Esophagus mucosa (tissue), 1 donor: ENCODE measurements at regions not wholly inside any gene's neighbourhood (a gene's known extent, or its start where the extent isn't known, plus 50 kb on each side); places are given as distances from the start of the nearest gene placed in this dataset.
A peak's percentile ranks its signal among the peaks of the same experiment; 100 is the strongest.
"Not testable (repeated sequence)": the region's sequence is repeated elsewhere in the genome, so short reads cannot be mapped to it uniquely, and the experiment has no call there.

Experiments
- ATAC-seq: fragments of 200-7000 bp; cut with Tn5 transposase; one replicate; pipeline ENCODE4 v1.9.1; 2020
- donor health status: DM: yes; HTN: yes; CAD: no.

DNA sequence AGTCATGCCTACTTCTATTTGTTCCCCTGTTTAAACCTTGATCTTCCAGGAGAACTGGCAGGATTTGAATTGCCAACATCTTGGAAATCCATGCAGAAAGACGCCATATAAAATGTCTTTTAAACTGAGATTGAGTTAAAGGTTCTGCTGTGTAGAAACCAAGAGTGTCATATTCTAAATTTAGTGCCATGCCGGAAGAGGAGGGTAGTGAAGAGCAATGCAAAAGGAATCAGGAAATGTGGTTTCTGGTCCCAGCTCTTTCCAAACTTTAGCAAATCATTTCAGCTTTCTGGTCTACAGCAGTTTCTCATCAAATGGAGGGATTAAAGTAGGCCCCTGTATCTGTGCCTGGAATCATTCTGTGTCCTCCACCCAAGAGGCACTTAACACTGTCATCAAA lies 85.7 kb downstream of the BTG1 start:
- no peak for ATAC-seq

DNA sequence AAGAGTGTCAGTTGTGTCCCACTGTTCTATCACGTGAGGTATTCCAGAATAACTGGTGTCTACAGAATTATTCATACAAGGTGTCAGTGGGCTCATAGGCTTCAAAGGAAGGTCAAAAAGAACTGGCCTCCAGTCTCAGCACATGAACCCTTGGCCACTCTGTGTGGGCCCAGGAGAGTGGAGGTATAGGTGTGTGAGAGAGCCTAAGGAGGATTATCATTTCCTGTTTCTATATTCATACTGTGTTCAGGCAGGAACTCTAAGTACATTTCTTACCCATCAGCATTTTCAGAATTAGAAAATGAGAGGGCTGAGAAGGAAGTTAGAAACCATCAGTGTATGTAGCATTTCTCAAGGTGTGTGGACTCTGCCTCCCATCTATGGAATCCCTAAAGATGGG lies 87.0 kb downstream of the BTG1 start:
- no peak for ATAC-seq

DNA sequence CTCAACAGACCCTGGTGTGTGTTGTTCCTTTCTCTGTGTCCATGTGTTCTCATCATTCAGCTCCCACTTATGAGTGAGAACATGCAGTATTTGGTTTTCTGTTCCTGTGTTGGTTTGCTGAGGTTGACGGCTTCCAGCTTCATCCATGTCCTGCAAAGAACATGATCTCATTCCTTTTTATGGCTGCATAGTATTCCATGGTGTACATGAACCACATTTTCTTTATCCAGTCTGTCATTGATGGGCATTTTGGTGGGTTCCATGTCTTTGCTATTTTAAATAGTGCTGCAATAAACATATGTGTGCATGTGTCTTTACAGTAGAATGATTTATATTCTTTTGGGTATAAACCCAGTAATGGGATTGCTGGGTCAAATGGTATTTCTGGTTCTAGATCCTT lies 88.9 kb downstream of the BTG1 start:
- ATAC-seq = not testable (repeated sequence)

DNA sequence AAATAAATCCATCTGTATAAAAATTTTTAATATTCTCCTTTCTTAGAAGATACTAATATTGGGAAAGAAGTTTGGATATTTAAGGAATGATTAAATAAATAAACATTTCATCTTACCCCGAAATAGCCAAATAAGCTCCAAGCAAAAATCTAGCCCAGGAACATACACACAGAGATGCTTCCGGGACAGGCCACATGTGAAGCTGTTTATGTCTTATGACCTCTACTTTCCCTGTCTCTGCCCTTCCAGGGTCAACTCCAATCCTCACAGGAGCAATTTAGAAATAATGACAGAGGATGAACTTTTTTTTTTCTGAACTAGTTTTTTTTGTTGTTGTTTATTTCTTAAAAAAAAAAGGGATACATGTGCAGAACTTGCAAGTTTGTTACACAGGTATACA lies 89.4 kb downstream of the BTG1 start:
- no peak for ATAC-seq

DNA sequence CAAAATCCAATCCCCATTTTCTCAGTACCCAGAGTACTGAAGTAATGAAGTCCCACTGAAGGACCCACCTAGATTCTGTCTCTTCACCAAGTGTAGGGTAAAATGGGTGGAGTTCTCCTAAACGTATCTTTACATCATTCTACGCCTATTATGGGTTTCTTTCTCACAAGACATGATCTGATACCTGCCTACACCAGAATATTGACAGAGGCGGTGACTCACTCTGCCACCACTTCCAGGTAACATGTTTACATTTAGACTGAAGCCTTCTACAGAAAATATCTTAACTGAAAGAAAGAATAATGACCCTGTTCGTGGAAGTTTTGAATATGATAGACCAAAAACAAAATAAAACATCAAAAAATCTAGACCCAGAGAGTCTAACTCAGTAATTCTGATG lies 89.8 kb downstream of the BTG1 start:
- peak; percentile 68 for ATAC-seq

DNA sequence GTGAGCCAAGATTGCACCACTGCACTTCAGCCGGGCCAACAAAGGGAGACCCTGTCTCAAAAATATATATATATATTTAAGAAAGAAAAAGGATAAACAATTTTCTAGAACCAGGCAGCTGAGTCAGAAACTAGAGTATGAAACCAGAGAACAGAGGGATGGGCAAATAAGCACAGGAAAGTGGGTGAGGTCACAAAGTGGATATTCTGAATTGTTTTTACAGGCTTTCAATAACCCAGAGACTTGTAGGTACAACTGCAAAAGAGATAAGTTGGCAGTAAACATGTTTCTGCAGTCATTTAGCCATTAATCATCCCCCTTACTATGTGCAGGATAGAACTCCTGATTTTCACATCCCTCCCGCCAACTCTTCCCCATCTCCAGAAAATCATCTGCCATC lies 94.2 kb downstream of the BTG1 start:
- ATAC-seq = no peak

DNA sequence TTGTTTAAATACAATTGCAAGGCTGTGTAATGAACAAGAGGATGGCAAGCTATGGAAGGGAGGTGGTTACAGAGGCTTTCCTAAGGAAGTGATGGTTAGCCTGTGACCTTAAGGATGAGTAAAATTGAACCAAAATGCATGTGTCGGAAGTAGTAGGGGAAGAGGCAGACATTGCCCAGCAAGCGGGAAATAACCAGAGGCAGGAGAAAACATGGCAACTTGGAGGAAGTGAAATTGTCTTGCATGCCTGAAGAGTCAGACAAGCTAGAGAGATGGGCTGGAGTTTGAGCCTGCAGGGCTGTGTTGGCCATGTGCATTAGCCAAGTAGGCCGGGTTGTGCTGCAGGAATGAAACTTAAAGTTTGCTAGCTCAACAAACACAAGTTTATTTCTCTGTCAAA lies 96.2 kb downstream of the BTG1 start:
- ATAC-seq = no peak

DNA sequence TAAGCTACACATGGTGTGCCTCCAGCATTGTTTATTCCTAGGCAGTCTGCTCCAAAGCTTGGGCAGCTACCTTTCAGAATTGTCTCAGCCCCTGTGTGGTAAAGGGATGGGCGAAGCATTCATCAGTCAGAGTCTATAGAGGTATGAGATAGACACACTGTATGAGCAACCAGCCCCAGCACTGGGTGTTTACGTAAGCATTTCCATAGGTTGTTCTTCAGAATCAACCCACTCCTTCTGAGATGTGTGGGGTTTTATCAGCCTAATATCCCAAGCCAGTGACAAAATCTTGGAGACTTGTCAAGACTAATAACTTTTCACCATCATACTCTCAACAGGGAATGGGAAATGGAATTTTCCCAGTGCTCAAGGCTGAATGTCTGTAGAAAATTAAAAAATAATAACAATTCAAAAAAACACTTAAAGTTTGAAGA lies 98.2 kb downstream of the BTG1 start:
- no peak for ATAC-seq

DNA sequence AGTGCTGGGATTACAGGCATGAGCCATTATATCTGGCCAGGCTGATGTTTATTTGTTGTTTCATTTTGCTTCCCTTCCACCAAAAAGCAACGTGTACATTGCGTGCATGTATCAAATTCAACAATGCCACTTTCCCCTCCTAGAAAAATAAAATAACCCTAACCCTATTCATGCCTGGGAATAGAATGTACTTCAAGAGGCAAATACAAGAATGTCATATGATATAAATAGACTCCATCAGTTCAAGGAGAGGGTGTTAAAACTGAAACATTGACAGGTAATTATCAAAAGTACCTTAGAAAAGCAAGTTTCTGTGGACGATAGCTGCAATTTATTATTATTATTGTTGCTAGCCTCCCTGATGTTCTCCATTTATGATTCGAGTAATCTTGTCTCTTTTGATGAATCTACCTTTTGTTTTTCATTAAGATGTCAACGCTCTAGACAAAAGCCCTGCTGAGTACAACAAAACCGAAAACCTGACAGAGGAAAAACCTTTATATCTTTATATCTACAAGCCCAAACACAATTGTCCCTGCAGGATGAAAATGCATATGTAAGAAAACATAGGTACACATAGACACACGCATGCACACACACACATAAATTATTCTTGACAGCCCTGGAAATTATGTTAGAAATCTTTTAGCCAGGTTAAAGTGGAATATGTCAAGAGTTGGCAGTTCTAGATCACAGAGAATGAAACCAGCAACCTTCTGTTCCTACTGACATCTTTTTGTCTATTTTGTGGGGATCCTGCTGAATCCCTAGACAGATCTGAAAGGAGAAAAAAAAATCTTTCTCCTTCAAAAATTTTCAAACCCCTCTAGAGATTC lies 98.9 kb downstream of the BTG1 start:
- no peak for ATAC-seq

DNA sequence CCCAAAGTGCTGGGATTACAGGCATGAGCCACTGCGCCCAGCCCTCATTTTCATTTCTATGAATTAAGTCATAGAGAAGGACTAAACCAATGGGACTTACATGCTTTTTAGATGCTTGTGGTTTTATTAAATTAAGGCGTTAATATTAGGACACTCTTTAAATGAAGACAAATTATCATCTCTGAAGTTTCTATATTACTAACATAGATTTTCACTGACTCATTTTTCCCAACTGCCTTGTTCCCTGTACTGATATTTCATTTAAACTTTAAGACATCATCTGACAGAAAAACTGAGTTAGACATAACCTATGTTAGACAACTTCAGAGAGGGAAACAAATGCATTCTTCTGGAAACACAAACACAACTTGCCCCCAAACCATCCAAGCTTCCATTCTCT lies 99.8 kb downstream of the BTG1 start:
- ATAC-seq = no peak

DNA sequence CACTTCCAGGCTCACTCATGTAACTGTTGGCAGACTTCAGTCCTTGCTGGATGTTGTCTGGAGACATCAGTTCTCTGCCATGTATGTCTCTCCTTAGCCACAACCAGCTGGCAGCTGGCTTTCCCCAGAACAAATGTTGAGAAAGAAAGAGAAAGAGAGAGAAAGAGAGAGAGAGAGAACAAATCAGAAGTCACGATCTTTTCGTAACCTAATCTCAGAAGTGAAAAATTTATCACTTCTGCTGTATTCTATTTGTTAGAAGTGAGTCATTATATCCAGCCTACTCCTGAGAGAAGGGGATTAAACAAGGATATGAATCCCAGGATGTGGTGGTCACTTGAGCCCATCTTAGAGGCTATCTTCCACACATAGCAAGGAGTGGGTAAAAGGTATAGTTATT lies 101.2 kb downstream of the BTG1 start:
- no peak for ATAC-seq

DNA sequence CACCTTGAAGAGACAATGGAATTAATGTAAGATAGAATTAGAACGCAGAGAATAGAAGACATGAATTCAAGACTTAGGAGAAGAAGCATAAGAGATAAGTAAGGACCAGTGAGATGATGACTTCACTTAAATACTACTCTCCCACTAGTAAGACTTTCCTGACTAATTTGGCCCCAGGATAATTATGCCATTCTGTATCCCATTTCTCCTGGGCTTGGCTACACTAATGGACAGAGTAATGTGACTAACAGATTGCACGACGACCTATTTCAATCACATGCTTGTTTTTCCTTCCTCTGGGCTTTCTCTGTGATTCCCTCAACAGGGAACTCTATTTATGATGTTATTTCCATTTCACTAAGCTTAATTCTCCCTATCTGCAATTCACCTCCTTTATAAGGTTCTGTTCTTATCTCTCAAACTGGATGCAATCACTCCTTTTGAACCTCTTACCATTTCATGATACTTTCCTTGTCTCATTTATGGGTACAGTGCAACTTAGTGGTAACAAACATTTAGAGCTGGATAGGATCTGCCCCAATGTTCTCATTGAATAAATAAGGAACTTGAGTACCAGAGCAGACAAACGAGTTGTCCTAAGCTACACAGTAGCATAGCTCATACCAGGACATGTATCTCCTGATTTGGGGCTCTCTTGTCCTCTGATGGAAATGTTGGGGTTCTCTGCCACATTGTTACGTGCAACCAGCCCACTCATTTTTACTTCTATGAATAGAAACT lies 102.7 kb downstream of the BTG1 start:
- ATAC-seq = no peak

DNA sequence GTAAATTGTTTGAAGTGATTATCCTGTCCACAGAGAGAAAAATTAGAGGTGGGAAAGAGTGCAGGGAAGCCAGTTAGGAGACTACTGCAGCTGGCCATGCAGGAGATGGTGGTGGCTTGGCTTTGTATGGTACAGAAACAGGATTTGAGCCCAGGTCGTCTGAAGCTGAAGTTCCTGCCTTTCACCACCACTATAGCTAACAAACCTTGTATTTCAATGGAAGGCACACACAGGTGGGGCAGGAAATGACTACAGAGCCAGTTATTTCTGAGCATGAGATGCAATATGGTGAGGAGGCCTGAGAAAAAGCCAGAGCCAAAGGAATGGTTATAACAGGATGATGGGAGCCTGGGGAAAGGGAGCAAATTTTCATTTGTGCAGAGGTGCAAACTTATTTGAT lies 103.9 kb downstream of the BTG1 start:
- peak; percentile 47 for ATAC-seq

DNA sequence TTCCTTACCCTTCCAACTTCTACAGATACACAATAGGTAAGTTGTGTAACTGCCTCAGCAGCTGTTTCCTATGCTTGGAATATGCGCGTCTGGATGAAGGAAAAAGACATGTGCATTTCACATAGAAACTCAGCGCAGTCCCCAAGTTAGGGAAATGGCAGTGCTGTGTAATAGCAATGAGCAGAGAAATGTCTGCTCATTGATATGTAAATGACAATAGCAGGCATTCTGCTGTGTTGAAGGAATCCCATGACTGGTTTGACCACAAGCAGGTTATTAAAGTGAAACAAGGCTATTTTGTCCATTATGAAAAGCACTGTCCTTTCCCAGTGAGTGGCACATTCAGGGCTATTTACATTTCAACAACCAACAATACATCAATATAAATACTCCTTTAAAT lies 106.6 kb downstream of the BTG1 start:
- no peak for ATAC-seq

DNA sequence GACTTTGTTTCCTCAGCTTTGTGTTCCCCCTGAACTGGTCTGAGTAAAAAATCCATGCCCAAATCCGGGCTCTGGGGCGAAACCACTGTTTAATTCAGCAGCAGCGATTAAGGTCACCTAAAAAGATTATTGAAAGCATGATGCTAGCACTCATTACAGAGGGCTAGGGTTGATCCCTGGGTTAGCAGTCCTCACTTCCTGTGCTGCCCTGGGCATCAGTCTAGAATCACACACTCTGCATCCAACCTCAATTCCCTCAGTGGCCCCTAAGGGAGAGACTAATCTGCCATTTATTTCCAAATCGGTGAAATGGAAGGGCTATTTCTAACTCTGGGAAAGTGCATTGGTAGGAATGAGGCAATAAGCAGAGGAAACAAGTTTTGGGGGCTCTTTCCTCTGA lies 107.2 kb downstream of the BTG1 start:
- ATAC-seq = no peak

DNA sequence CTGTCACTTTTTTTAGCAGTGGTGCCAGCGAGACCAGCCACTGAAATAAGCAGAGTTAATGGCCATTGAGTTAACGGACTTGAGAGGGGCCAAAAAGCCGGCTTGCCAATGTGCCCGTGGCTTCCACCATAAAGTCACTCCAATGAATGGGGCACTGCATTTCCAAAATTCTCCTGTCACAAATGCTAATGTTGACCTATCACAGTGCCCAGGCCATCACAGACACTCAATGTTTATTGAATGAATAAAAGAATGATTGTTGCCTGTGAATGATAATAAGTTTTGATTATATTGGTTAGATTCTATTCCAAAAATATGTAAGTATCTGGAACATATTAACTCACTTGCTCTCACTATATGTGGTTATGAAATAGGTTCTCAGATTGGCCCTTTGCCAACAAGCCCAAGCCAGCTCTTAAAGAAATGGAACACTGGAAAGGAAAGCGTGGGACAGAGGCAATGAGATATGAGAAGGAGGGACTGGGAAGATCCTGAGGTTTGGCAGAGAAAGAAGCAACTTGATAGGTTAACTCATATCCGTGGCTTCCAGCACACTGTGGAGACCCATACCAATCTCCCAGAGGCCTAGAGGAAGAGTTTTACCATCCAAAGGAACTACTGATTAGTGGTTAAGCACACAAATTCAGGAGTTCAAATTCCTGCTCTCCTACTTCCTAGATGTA lies 108.7 kb downstream of the BTG1 start:
- no peak for ATAC-seq

DNA sequence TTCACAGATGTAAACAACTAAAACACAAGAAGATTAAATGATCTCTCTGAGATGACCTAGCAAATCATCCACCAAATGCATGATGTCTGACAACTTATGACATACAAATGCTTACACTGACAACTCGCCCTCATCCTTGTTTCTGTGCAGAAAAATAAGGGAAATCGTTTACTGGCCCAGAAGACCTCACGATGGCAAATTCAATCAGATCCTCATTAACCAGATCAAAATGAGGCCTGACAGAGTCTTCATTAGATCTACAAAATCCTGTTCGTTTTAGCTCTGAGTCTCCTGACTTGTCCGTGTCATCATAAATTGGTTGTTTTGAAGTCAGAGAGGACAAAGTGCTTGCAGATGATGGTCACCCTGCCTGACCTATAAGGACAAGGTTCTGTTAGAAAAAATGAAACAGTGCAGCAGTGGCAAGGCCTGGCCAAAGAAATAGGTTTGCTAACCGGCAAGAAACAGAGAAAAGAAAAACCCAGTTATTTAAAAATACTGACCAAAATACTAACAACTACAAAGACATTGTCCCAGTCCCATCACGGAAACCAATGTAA lies 109.5 kb downstream of the BTG1 start:
- no peak for ATAC-seq

DNA sequence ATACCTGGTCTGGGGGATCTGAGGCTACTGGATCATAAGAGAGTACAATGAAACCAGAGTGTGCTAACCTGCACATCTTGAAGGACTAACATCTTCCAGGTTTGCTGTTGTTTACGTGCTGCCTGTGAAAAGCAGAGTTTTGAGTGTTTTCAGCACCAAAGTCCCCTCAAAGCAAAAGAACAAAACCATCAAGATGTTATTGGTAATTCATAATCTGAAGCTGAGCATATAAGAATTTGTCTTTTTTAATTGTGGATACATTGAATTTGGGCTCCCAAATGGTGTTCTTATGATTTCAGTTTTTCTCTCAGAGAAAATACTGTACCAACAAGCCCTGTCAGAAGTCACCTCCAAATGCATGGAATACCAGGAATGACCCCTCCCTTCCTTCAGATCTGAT lies 110.2 kb downstream of the BTG1 start:
- no peak for ATAC-seq

DNA sequence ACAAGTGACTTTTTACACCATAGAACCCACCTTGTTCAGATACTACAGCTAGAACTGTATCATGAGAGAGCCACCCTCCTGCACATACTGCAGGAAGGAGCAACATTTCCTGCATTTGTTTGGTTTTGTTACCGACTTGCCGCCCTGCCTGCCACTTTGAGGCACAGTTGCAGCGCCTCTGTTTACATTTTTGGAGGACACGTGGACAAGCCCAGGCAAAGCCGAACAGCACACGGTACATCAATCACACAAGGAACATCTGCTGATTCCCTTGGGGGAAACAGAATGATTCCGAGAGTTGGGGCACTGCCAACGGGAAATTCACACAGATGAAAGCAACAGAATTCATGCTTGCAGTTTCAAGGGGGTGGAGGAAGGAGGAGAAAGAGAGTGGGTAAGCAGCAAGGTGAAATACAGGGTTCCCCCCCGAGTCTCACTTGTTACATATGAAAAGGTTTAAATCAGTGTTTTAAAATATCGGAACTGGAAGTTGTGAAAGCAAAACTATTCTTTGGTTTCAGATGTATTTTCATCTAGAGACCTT lies 110.7 kb downstream of the BTG1 start:
- ATAC-seq = peak; percentile 87

DNA sequence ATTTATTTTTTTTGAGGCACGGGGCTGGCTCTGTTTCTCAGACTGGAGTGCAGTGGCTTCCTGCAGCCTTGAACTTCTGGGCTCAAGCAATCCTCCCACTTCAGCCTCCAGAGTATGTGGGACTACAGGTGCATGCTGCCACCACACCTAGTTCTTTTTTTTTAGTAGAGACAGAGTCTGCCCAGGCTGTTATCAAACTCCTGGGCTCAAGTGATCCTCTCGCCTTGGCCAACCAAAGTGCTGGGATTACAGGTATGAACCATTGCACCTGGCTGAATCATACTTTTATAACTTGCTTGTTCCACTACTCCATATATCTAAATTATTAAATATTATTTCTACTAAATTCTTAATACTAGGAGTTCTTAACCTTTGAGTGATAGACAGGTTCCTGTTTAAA lies 111.6 kb downstream of the BTG1 start:
- no peak for ATAC-seq

DNA sequence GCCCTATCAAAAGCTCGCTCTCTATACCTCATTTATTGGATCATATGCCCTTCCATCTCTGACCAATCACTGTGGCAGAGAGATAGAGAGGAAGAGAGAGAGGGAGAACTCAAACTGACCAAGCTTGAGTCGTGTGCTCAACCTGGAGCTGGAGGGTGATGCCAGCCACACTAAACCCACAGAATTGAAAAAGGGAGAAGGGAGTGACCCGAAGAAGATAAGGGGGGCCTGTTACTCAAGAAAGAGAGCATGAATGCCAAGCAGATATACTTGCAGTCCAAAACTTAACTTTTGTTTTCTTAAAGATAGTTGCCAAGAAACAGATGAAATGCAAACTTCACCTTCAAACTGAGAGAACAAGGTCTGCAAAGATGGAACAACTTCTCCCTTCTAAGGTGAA lies 112.7 kb downstream of the BTG1 start:
- ATAC-seq = no peak

DNA sequence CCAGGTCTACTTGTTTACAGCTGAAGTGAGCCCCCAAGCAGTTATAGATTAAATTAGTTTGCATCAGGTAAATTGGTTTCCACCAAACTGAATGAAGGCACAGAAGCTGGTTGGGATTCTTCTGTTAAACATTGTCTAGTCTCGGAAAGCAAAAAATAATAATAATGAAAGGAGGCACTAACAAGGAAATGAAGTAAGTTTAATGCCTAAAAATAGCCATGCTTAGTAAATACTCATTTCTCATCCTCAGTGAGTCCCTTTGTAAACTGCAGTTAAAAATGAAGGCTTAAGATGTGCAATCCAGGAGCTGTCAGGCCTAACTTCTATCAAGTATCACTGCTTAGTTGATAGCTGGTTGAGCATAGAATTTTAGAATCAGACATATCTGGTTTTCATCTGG lies 113.5 kb downstream of the BTG1 start:
- no peak for ATAC-seq

DNA sequence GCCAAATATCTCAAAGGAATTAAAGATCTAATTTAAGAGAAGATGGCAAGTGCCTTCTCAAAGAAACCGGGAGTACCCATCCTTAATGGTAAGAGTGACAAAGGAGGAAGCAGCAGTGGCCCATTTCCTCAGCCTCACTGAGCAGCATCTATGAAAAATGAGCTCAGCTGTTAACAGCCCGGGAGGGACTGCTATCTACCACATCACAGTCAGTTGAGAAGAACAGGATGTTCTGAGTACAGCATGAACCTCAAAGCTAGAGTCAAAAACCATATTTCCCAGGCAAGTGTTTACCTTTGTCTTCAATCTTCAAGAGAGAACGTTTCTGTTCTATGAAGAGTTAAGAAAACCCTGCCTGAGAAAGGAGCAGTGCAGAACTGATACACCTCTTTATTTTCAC lies 115.0 kb downstream of the BTG1 start:
- peak; percentile 77 for ATAC-seq
